WTC11 (cell line): ENCODE measurements at regions not wholly inside any gene's neighbourhood (a gene's known extent, or its start where the extent isn't known, plus 50 kb on each side); places are given as distances from the start of the nearest gene placed in this dataset.

Experiments used
- CBFB ChIP-seq: sonication (generic); formaldehyde crosslinking; IDR thresholded peaks from 2 replicates; pipeline ENCODE4 v1.8.1; 2022; ENCODE audit warnings: mild to moderate bottlenecking, low read depth, missing genetic modification reagents
- CREB1 ChIP-seq: sonication (generic); formaldehyde crosslinking; IDR thresholded peaks from 2 replicates; pipeline ENCODE4 v1.8.0; 2023; ENCODE audit warnings: mild to moderate bottlenecking, missing genetic modification reagents
- TF ChIP-seq, protein P1 (sequence below): fragments of 200-600 bp; IDR thresholded peaks from 2 replicates; pipeline ENCODE4 v1.8.0; 2022; ENCODE audit warnings: antibody characterized with exemption

DNA sequence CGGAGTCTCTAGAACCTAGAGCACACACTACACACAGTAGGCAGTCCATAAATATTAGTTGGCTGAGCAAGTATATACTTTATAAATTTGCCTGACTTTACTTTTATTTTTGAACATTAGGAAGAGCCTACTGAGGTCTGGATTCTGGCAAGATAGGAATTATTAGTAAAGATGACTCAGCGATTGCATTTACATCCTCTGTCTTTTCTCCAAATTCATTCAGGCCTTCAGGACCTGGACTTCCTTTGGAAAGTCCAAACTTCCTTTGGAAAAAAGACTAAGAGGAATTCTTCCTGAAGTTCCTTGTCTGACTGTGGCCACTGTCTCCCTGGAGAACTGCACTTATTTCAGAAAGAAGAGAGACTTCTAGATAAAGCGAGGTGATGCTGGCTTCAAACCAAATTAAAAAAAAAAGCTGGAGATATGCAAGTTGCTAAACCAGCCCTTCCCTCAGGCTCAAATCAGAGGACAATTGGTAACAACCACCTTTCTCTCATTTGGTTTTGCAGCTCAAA, 251.3 kb downstream of the GAS1 start:
- TF ChIP-seq CBFB (CRISPR knock-in tag): no peak
- no peak for TF ChIP-seq CREB1 (CRISPR knock-in tag)
- TF ChIP-seq, protein P1, sequence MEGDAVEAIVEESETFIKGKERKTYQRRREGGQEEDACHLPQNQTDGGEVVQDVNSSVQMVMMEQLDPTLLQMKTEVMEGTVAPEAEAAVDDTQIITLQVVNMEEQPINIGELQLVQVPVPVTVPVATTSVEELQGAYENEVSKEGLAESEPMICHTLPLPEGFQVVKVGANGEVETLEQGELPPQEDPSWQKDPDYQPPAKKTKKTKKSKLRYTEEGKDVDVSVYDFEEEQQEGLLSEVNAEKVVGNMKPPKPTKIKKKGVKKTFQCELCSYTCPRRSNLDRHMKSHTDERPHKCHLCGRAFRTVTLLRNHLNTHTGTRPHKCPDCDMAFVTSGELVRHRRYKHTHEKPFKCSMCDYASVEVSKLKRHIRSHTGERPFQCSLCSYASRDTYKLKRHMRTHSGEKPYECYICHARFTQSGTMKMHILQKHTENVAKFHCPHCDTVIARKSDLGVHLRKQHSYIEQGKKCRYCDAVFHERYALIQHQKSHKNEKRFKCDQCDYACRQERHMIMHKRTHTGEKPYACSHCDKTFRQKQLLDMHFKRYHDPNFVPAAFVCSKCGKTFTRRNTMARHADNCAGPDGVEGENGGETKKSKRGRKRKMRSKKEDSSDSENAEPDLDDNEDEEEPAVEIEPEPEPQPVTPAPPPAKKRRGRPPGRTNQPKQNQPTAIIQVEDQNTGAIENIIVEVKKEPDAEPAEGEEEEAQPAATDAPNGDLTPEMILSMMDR: no peak
